ENCODE measurements at regions not wholly inside any gene's neighbourhood (a gene's known extent, or its start where the extent isn't known, plus 50 kb on each side); places are given as distances from the start of the nearest gene placed in this dataset.

- no peak for TF ChIP-seq CTCF (IDR thresholded peaks at IDR 0.05; ENCODE audit: insufficient read depth, low read length)
- no peak for TF ChIP-seq REST (IDR thresholded peaks at IDR 0.05; ENCODE audit: insufficient replicate concordance, low read depth)
- TF ChIP-seq POLR2AphosphoS5 (IDR thresholded peaks at IDR 0.05; ENCODE audit: low read depth): no peak
Measured at GRCh38 chr22:49676230-49676629, 151.4 kb downstream of the BRD1 start.

All from HL-60 (cell line).